Duodenal mucosa (tissue), 2 donors: ENCODE measurements at regions not wholly inside any gene's neighbourhood (a gene's known extent, or its start where the extent isn't known, plus 50 kb on each side); places are given as distances from the start of the nearest gene placed in this dataset.

Source experiments
- H3K27ac ChIP-seq: one replicate; pipeline ENCODE4 v1.7.0; 2013; ENCODE audit warnings: low read depth, low read length
- H3K27me3 ChIP-seq, 2 donors: one replicate each; pipeline ENCODE4 v1.7.0; 2013; ENCODE audit warnings: low read length in 2 of 2, control low read depth in 1 of 2; ENCODE audit not compliant: insufficient read depth in 2 of 2, control insufficient read depth in 1 of 2
- H3K36me3 ChIP-seq, 2 donors: one replicate each; pipeline ENCODE4 v1.7.0; 2013; ENCODE audit warnings: low read length in 2 of 2, control low read depth in 1 of 2; ENCODE audit not compliant: insufficient read depth in 2 of 2, control insufficient read depth in 1 of 2
- H3K4me1 ChIP-seq, 2 donors: one replicate each; pipeline ENCODE4 v1.7.0; 2013; ENCODE audit warnings: low read length in 2 of 2, control low read depth in 1 of 2; ENCODE audit not compliant: insufficient read depth in 2 of 2, control insufficient read depth in 1 of 2
- H3K4me3 ChIP-seq, 2 donors: one replicate each; pipeline ENCODE4 v1.7.0; 2013; ENCODE audit warnings: low read length in 2 of 2, low read depth in 1 of 2
- H3K9ac ChIP-seq, 2 donors: one replicate each; pipeline ENCODE4 v1.7.0; 2013; ENCODE audit warnings: low read length in 2 of 2, low read depth in 1 of 2
- H3K9me3 ChIP-seq, 2 donors: one replicate each; pipeline ENCODE4 v1.7.0; 2013; ENCODE audit warnings: low read length in 2 of 2, control low read depth in 1 of 2; ENCODE audit not compliant: control insufficient read depth in 1 of 2

GRCh38 chr12:43113135-43113534 lies 438.9 kb downstream of the ADAMTS20 start:
- Histone ChIP-seq H3K4me3 (no peak overlapping the region), H3K27me3 (no peaks in the 10 kb centered on the region), H3K9me3 (no peaks in the 10 kb centered on the region), H3K4me1 (no peaks in the 10 kb centered on the region), H3K27ac (no peak overlapping the region), H3K9ac (no peak overlapping the region), H3K36me3 (no peaks in the 10 kb centered on the region)

DNA sequence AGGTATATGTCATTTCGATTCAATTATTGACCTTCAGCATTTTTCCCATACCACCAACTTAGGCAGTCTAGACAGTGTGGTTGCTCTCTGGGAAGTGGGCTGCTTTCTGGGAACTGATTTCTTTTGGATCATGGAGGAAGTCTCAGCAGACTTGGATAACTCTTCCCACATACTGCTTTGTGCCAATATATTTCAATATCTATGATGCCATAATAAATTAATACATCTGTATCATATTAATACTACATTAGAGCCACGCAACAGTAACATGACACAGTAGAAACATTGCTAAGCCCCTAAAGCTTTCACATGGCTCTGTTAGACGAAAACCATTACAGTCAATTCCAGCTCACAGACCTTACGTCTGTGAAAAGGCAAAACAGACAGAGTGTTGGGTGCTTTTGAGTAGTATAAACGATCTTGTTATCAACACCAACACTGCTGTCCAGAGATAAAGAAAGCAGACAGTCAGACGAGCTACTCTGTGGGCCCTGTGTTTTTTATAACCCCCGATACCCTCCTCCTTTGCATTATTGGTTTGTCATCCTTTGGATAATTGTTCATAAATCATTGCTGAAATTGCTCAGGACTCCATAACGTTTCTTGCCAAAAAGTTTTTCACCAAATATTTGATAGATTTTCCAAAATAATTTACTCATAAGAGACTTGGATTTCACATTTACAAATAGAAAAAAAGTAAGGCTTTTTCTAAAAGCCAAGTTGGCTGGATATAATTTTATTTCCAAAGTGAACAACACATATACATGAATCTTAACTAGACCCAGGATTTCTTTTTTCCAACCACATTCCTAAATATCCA lies 439.7 kb downstream of the ADAMTS20 start:
- no peaks in the 10 kb centered on the region for H3K27me3 ChIP-seq
- no peaks in the 10 kb centered on the region for H3K9me3 ChIP-seq
- H3K27ac ChIP-seq = no peak overlapping the region
- no peak overlapping the region for H3K4me3 ChIP-seq
- H3K4me1 ChIP-seq = no peaks in the 10 kb centered on the region
- no peaks in the 10 kb centered on the region for H3K36me3 ChIP-seq
- H3K9ac ChIP-seq = no peak overlapping the region

GRCh38 chr12:43111608-43112007 lies 440.4 kb downstream of the ADAMTS20 start:
- Histone ChIP-seq H3K27ac (no peak overlapping the region), H3K9ac (no peak overlapping the region), H3K9me3 (no peaks in the 10 kb centered on the region), H3K27me3 (no peaks in the 10 kb centered on the region), H3K36me3 (no peaks in the 10 kb centered on the region), H3K4me1 (no peaks in the 10 kb centered on the region), H3K4me3 (no peak overlapping the region)

GRCh38 chr12:43109631-43110345 lies 442.2 kb downstream of the ADAMTS20 start:
- H3K27me3 ChIP-seq = no peaks in the 10 kb centered on the region
- no peak overlapping the region for H3K4me3 ChIP-seq
- no peak overlapping the region for H3K9ac ChIP-seq
- H3K27ac ChIP-seq = no peak overlapping the region
- no peaks in the 10 kb centered on the region for H3K36me3 ChIP-seq
- no peaks in the 10 kb centered on the region for H3K9me3 ChIP-seq
- H3K4me1 ChIP-seq = no peaks in the 10 kb centered on the region

GRCh38 chr12:43108656-43109055 lies 443.3 kb downstream of the ADAMTS20 start:
- H3K27ac ChIP-seq = no peak overlapping the region
- no peak overlapping the region for H3K4me3 ChIP-seq
- H3K27me3 ChIP-seq = no peaks in the 10 kb centered on the region
- H3K36me3 ChIP-seq = no peaks in the 10 kb centered on the region
- H3K9ac ChIP-seq = no peak overlapping the region
- H3K4me1 ChIP-seq = no peaks in the 10 kb centered on the region
- no peaks in the 10 kb centered on the region for H3K9me3 ChIP-seq

- Histone ChIP-seq H3K27ac (no peak overlapping the region), H3K27me3 (no peaks in the 10 kb centered on the region), H3K4me3 (no peak overlapping the region), H3K4me1 (no peaks in the 10 kb centered on the region), H3K9ac (no peak overlapping the region), H3K9me3 (no peaks in the 10 kb centered on the region), H3K36me3 (no peaks in the 10 kb centered on the region)
These were observed 444.8 kb downstream of the ADAMTS20 start for GRCh38 chr12:43107026-43107775.

DNA sequence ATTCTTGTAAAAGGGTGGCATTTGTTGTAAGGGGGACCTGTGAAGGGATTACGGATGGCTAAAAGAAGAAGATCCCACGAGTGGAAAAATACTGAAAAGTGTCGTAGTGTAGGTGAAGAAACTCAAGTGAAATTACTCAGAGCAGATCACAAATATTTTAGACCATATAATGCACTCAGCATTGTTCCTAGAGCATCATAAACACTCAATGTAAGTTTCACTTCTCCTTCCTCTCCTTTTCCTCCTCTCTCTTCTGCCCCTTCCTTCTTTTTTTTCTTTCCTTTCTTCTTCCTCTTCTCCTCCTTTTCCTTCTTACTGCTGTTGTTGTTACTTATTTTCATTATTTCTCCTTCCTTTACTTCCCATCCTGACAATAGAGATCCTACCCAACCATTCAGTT lies 445.6 kb downstream of the ADAMTS20 start:
- Histone ChIP-seq H3K9ac (no peak overlapping the region), H3K4me3 (no peak overlapping the region), H3K36me3 (no peaks in the 10 kb centered on the region), H3K27ac (no peak overlapping the region), H3K9me3 (no peaks in the 10 kb centered on the region), H3K27me3 (no peaks in the 10 kb centered on the region), H3K4me1 (no peaks in the 10 kb centered on the region)

- no peaks in the 10 kb centered on the region for H3K27me3 ChIP-seq
- no peaks in the 10 kb centered on the region for H3K4me1 ChIP-seq
- H3K9ac ChIP-seq = no peak overlapping the region
- H3K4me3 ChIP-seq = no peak overlapping the region
- no peaks in the 10 kb centered on the region for H3K36me3 ChIP-seq
- H3K9me3 ChIP-seq = no peaks in the 10 kb centered on the region
- no peak overlapping the region for H3K27ac ChIP-seq
These were observed 446.5 kb downstream of the ADAMTS20 start for GRCh38 chr12:43105426-43105981.

DNA sequence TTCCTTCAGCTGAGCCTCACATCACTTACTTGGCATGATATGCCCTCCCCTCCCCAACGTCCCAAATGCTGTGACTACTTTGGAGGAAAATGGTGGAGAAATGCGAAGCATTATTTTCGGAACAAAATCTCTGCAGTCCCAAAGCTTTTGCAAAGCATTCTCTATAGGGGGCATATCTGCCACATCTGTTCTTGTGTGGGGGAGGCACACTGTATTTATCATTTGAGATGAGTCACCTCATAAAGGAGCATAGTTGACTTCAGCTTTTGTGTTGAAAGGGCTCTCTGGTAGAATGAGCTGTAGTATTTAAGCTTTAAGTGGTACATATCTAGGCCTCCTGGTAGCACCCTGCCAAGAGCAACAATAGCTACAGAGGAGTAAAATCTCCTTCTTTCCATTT lies 447.5 kb downstream of the ADAMTS20 start:
- no peaks in the 10 kb centered on the region for H3K4me1 ChIP-seq
- H3K36me3 ChIP-seq = no peaks in the 10 kb centered on the region
- no peak overlapping the region for H3K4me3 ChIP-seq
- H3K27me3 ChIP-seq = no peaks in the 10 kb centered on the region
- H3K9me3 ChIP-seq = no peaks in the 10 kb centered on the region
- no peak overlapping the region for H3K9ac ChIP-seq
- H3K27ac ChIP-seq = no peak overlapping the region

DNA sequence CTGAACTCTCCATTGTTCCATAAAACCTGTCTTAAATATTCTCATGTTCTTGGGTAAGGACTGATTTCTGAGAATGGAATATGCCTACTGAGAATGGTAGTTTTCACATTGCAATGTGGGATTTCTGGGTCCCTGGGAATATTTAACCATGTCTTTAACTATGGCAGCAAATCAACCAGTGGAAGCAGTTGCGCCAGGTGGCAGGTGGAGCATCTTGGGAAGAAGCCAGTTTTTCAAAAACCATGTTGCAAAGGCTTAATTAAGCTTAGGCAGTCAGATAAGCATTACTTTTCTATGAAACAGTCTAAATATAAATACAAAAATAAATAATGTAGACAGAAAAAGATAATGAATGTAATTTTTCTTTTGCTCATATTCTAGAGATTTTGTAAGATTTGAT lies 448.1 kb downstream of the ADAMTS20 start:
- Histone ChIP-seq H3K4me3 (no peak overlapping the region), H3K4me1 (no peaks in the 10 kb centered on the region), H3K27me3 (no peaks in the 10 kb centered on the region), H3K9me3 (no peaks in the 10 kb centered on the region), H3K27ac (no peak overlapping the region), H3K36me3 (no peaks in the 10 kb centered on the region), H3K9ac (no peak overlapping the region)
